ENCODE measurements at regions not wholly inside any gene's neighbourhood (a gene's known extent, or its start where the extent isn't known, plus 50 kb on each side); places are given as distances from the start of the nearest gene placed in this dataset.

GRCh38 chr3:132892956-132893355, 145.2 kb upstream of the TMEM108 start:
- DNase-seq: no peak

- no peak for DNase-seq
Observed at GRCh38 chr3:132881756-132882409, 156.3 kb upstream of the TMEM108 start.

- DNase-seq: no peak
Observed at GRCh38 chr3:132880986-132881385, 157.2 kb upstream of the TMEM108 start.

GRCh38 chr3:132879656-132880055, 157.4 kb upstream of the NPHP3 start:
- no peak for DNase-seq

- no peak for DNase-seq
Observed at GRCh38 chr3:132874701-132875100, 152.5 kb upstream of the NPHP3 start.

GRCh38 chr3:132872711-132873110, 150.5 kb upstream of the NPHP3 start:
- no peak for DNase-seq

- no peak for DNase-seq
Observed at GRCh38 chr3:132871956-132872355, 149.7 kb upstream of the NPHP3 start.

GRCh38 chr3:132870541-132870940, 148.3 kb upstream of the NPHP3 start:
- DNase-seq: no peak

- no peak for DNase-seq
Observed at GRCh38 chr3:132867956-132868355, 145.7 kb upstream of the NPHP3 start.

GRCh38 chr3:132867526-132867925, 145.3 kb upstream of the NPHP3 start:
- no peak for DNase-seq

- no peak for DNase-seq
Observed at GRCh38 chr3:132857317-132857716, 135.1 kb upstream of the NPHP3 start.

- DNase-seq: no peak
Observed at GRCh38 chr3:132854856-132855535, 132.8 kb upstream of the NPHP3 start.

GRCh38 chr3:132847849-132848625, 125.8 kb upstream of the NPHP3 start:
- DNase-seq: no peak

- no peak for DNase-seq
Observed at GRCh38 chr3:132843851-132844553, 121.8 kb upstream of the NPHP3 start.

- DNase-seq: no peak
Observed at GRCh38 chr3:132843349-132843748, 121.1 kb upstream of the NPHP3 start.

- no peak for DNase-seq
Observed at GRCh38 chr3:132841621-132842020, 119.4 kb upstream of the NPHP3 start.

- DNase-seq: no peak
Observed at GRCh38 chr3:132840201-132840700, 118.0 kb upstream of the NPHP3 start.

GRCh38 chr3:132838477-132838876, 116.3 kb upstream of the NPHP3 start:
- DNase-seq: no peak

- no peak for DNase-seq
Observed at GRCh38 chr3:132837615-132838014, 115.4 kb upstream of the NPHP3 start.

GRCh38 chr3:132834356-132834755, 112.1 kb upstream of the NPHP3 start:
- no peak for DNase-seq

GRCh38 chr3:132829101-132829500, 106.9 kb upstream of the NPHP3 start:
- DNase-seq: no peak

GRCh38 chr3:132822837-132823236, 100.6 kb upstream of the NPHP3 start:
- DNase-seq: no peak

GRCh38 chr3:132822266-132822665, 100.1 kb upstream of the NPHP3 start:
- DNase-seq: no peak

All from amniotic stem cell (primary cell).